HG02571 (cell line): ENCODE measurements at regions not wholly inside any gene's neighbourhood (a gene's known extent, or its start where the extent isn't known, plus 50 kb on each side); places are given as distances from the start of the nearest gene placed in this dataset.
"Not testable (repeated sequence)": the region's sequence is repeated elsewhere in the genome, so short reads cannot be mapped to it uniquely, and the experiment has no call there.

Experiments
- ATAC-seq: cut with Tn5 transposase; IDR thresholded peaks from one replicate; pipeline ENCODE4 v1.9.1; 2021; ENCODE audit warnings: mild to moderate bottlenecking, moderate library complexity; ENCODE audit not compliant: unreplicated experiment

- ATAC-seq, result not testable (repeated sequence)
These were observed 160.0 kb downstream of the DEFB131A start for GRCh38 chr4:9604031-9604892.

GRCh38 chr4:9604893-9605190 lies 160.6 kb downstream of the DEFB131A start:
- not testable (repeated sequence) for ATAC-seq

- ATAC-seq, result no peak
These were observed 164.1 kb downstream of the DEFB131A start for GRCh38 chr4:9608300-9608699.

GRCh38 chr4:9610321-9610720 lies 166.1 kb downstream of the DEFB131A start:
- not testable (repeated sequence) for ATAC-seq

GRCh38 chr4:9611101-9611500 lies 166.9 kb downstream of the DEFB131A start:
- ATAC-seq, result no peak

- not testable (repeated sequence) for ATAC-seq
These were observed 145.0 kb upstream of the DRD5 start for GRCh38 chr4:9636411-9636810.

- not testable (repeated sequence) for ATAC-seq
These were observed 121.8 kb upstream of the DRD5 start for GRCh38 chr4:9659678-9660077.

GRCh38 chr4:9660955-9661354 lies 120.5 kb upstream of the DRD5 start:
- ATAC-seq, result not testable (repeated sequence)

GRCh38 chr4:9670725-9671124 lies 110.7 kb upstream of the DRD5 start:
- not testable (repeated sequence) for ATAC-seq

GRCh38 chr4:9677357-9677756 lies 104.1 kb upstream of the DRD5 start:
- ATAC-seq, result not testable (repeated sequence)

- no peak for ATAC-seq
These were observed 101.5 kb upstream of the DRD5 start for GRCh38 chr4:9679704-9680478.

- ATAC-seq, result not testable (repeated sequence)
These were observed 98.3 kb upstream of the DRD5 start for GRCh38 chr4:9683174-9683573.

- ATAC-seq, result not testable (repeated sequence)
These were observed 96.4 kb upstream of the DRD5 start for GRCh38 chr4:9685016-9685415.

- ATAC-seq, result no peak
These were observed 95.7 kb upstream of the DRD5 start for GRCh38 chr4:9685692-9686091.

- not testable (repeated sequence) for ATAC-seq
These were observed 90.7 kb upstream of the DRD5 start for GRCh38 chr4:9690636-9691237.

GRCh38 chr4:9691238-9692065 lies 90.0 kb upstream of the DRD5 start:
- ATAC-seq, result peak; percentile 99

- ATAC-seq, result not testable (repeated sequence)
These were observed 88.5 kb upstream of the DRD5 start for GRCh38 chr4:9692791-9693491.

- ATAC-seq, result not testable (repeated sequence)
These were observed 87.0 kb upstream of the DRD5 start for GRCh38 chr4:9694403-9694802.

GRCh38 chr4:9695994-9696393 lies 85.4 kb upstream of the DRD5 start:
- not testable (repeated sequence) for ATAC-seq

GRCh38 chr4:9696561-9696960 lies 84.9 kb upstream of the DRD5 start:
- not testable (repeated sequence) for ATAC-seq
